Activated naive CD4-positive, alpha-beta T cell (primary cell): ENCODE measurements at regions not wholly inside any gene's neighbourhood (a gene's known extent, or its start where the extent isn't known, plus 50 kb on each side); places are given as distances from the start of the nearest gene placed in this dataset.
"Not testable (repeated sequence)": the region's sequence is repeated elsewhere in the genome, so short reads cannot be mapped to it uniquely, and the experiment has no call there.

Source experiments
- DNase-seq, 4 experiments: peaks; one replicate each; lab custom pipeline; 2025; lab: John Stamatoyannopoulos, UW

GRCh38 chr1:234901491-234902049, 227.1 kb downstream of the TOMM20 start:
- DNase-seq, result no peak

GRCh38 chr1:234900595-234900994, 228.0 kb downstream of the TOMM20 start:
- no peak for DNase-seq

DNA sequence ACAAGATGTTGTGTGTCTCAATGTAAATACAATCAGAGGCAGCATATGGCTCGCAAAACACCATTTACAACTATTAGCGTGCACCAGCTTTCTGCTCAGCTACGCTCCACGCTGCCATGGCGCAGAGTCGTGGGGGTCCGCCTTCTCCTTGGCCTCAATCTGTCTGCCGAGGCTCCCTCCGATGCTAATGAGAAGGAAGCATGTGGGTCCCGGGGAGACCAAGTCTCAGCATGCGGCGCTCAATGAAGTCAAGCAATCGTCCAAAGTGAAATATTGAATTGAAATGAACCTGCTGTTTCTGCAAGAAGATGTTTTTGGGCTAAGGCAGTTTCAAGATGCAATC, 228.9 kb downstream of the TOMM20 start:
- no peak for DNase-seq

DNA sequence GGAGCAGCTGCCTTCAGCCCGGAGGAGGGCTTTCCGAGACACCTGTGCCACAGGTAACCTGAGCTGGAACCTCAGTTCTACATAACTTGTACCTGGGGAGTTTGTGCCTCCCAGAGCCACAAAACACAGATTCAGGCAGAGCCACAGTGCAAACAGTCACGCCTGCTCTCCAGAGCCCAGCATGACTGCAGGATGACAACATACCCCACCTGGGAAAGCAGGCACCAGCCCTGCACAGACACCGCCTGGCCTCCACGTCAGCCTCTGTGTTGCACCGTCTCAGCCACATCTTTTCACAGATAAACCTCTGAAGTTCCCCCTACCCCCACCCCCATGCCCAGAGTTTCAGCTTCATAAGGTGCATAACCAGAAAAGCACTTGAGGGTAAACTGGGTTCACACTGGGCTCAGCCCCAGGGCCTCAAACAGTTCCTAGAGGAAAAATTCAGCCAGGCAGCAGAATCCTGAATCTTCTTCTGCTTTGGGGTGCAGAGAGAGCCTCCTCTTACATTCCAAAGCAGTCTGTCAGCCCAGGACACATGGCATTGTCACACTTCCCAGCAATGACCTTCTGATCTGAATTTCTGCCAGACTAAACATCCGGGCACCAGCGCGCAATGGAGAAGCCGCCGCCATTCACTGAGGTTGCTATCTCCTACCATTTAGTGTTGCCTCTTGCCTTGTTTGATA, 229.5 kb downstream of the TOMM20 start:
- DNase-seq, result no peak

DNA sequence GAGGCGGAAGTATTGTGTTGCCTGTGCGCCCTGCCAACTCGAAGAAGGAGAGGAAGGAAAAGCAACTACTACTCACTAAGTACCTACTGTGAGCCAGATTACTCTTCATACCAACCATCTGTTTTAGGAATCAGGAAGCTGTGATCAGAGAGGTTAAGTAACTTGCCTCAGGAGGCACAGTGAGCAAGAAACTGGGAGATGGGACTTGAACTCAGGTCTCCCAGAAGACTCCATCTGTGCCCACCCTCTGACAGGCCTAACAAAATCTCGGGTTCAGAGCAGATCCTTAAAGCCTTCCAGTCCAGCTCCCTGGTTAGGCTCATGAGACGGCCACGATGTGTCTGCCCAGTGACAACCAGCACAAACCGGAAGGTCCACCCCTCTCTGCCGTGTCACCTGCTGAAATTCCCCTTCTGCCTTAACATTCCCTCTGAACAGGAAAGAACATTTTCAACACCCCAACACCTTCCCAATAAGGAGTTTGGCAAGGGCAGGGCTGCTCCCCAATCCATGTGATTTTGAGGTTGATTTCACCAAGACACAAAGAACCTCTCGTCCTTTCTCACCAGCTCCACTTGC, 230.1 kb downstream of the TOMM20 start:
- DNase-seq, result no peak

DNA sequence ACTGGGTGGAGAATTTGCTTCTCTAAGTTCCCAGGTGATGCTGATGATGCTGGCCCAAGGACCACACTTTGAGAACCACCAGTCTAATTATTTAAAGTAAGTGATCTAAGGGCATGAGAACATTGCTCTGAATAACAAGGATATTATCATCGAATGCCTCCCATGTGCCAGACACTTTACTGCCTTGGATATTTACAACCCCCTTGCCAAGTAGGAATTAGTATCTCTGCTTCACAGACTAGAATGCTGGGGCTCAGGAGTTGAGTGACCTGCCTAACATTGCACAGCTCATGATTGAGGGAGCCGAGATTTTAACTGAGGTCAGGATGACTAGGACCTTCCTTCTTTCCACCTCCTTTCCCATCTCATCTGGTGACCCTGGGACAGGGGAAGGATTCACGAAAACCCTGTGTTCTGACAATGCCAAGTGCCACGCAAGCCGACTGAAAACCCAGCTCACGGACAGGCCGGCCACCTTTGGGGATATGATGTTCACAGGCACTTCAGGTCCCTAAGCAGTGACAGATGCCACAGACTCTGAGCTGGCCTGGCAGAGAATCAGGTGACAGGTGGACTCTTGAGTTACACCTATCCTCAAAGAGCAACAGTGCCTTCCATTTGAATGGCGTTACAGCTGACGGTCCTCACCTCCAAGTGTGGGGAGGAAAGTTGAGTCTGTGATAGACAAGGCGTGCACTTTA, 230.7 kb downstream of the TOMM20 start:
- DNase-seq, result no peak

GRCh38 chr1:234897390-234897749, 231.3 kb downstream of the TOMM20 start:
- DNase-seq, result no peak

GRCh38 chr1:234896477-234897389, 231.9 kb downstream of the TOMM20 start:
- DNase-seq, result no peak

- DNase-seq, result no peak
Measured at GRCh38 chr1:234893725-234894630, 234.7 kb downstream of the TOMM20 start.

GRCh38 chr1:234893359-234893724, 235.3 kb downstream of the TOMM20 start:
- no peak for DNase-seq

DNA sequence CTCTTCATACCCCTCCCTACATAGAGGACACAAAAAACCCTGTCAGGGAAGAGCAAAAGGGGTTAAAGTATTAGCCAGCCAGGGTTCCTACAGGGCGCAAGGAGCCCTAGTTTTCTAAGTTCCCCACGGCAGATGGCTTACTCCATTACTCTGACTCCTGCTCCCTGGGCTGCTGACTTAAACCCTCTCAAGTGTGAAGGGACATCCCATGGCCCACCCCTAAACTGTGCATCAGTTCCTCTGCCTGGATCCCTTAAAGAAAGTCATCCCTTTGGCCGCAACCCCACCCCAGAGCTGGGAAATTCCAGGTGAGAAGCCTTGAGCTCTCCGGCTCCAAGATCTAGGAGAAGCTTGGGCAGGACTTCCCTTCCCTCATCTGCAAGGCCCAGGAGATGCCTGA, 236.0 kb downstream of the TOMM20 start:
- DNase-seq, result no peak

DNA sequence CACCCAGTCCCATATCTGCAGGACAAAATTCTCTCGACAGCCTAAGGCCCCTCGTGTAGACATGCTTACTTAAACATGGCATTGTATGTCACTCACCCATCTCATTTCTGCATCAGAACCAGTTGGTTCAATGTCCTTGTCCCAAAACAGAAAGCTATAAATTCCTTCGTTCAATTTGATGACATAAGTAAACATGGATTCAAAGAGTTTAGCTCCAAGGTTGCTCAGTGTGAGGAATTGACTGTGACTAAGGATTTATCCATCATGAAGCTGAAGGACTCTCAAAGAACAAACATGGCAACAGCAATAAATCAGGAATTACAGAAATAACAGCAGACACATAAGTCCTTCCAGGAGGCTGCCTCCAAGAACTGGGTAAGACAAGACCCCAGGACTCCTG, 237.2 kb downstream of the TOMM20 start:
- DNase-seq, result no peak

DNA sequence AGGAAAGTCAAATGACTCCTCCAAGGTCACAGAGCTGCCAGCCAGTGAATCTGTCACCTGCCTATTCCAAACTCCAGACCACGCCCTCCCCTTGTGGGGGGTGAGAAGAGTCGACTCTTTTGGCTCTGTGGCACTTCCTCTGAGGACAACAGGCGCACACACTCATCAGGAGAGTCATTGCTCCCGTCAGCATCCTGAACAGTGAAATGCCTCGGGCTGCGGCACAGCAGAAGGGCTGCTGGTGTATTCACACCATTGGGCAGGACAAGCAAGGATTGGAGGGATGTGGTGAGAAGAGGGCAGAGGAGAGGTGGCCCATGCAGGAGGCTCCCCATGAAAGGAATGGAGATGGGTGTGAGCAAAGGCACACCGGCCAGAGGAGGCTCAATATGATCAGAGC, 239.0 kb downstream of the TOMM20 start:
- DNase-seq, result no peak

GRCh38 chr1:234888247-234888646, 240.4 kb downstream of the TOMM20 start:
- not testable (repeated sequence) for DNase-seq

GRCh38 chr1:234887016-234887900, 241.4 kb downstream of the TOMM20 start:
- DNase-seq, result no peak

DNA sequence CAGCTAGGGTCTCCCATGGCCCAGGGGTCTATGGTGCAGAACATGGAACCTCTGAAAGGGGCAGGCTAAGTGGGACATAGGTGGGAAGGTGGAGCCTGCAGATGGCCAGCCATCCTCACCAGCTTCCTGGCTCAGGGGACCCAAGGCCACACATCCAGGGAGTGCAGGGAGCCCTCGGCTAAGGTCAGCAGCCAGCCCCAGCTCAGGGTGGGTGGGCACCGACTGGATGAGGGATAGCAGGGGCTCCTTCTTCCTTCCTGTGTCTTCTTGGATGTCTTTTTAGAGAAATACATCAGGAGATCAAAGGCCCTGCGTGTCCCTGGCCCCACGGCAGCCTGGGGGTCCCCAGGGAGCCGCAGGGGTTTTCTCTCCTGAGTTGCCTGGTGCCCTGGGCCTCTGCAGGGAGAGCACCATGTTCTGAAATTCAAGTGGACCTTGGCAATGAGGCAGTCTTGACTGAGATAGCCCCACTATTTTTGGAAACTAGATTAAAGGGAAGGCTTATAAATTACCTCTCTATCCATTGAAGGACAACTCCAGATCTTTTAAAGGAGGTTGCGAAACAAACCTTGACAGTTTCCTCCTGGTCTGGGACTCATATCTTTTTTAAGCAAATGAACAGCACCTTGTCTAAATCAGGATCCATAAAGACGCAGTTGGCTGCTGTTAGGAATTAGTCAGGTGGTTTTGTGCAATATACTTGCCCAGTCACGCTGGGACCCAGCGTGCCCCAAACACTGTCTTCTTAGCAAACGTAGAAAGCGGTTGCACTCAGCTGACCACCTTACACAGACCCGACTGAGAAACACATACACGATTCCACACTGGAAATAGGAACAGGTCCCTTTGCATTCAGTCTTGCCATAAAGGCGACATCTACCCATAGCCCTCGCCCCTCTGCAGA, 242.3 kb downstream of the TOMM20 start:
- DNase-seq, result no peak

GRCh38 chr1:234885601-234886000, 243.0 kb downstream of the TOMM20 start:
- no peak for DNase-seq

- no peak for DNase-seq
Measured at GRCh38 chr1:234884701-234885100, 243.9 kb downstream of the TOMM20 start.

GRCh38 chr1:234884006-234884405, 244.6 kb downstream of the TOMM20 start:
- no peak for DNase-seq
